Ramos (cell line): ENCODE measurements at regions not wholly inside any gene's neighbourhood (a gene's known extent, or its start where the extent isn't known, plus 50 kb on each side); places are given as distances from the start of the nearest gene placed in this dataset.

Source experiments
- in situ Hi-C: fragments of 300-500 bp; cut with MboI; formaldehyde crosslinking; loops from one replicate; pipeline ENCODE4 v1.14.3; 2022; ENCODE audit warnings: low sequenced_read_pairs; ENCODE audit not compliant: unreplicated experiment

GRCh38 chr13:73738626-73739025, 395.6 kb downstream of the KLF12 start:
- in situ Hi-C loops: no loop called here

- in situ Hi-C loops: no loop called here
Observed at GRCh38 chr13:73737214-73737613, 397.0 kb downstream of the KLF12 start.

GRCh38 chr13:73733706-73734105, 400.5 kb downstream of the KLF12 start:
- in situ Hi-C loops: no loop called here

GRCh38 chr13:73732350-73732749, 401.9 kb downstream of the KLF12 start:
- in situ Hi-C loops: no loop called here

- in situ Hi-C loops: no loop called here
Observed at GRCh38 chr13:73731564-73731963, 402.6 kb downstream of the KLF12 start.

- in situ Hi-C loops: no loop called here
Observed at GRCh38 chr13:73730014-73730413, 404.2 kb downstream of the KLF12 start.

- in situ Hi-C loops: no loop called here
Observed at GRCh38 chr13:73729046-73729445, 405.2 kb downstream of the KLF12 start.

GRCh38 chr13:73722120-73722519, 412.1 kb downstream of the KLF12 start:
- in situ Hi-C loops: no loop called here

GRCh38 chr13:73721571-73721970, 412.6 kb downstream of the KLF12 start:
- in situ Hi-C loops: no loop called here

- in situ Hi-C loops: no loop called here
Observed at GRCh38 chr13:73720216-73720840, 413.9 kb downstream of the KLF12 start.

- in situ Hi-C loops: loop anchor here (10.0 kb wide), 1 partner anchor 903 kb away; no protein-coding TSS in a partner anchor
Observed at GRCh38 chr13:73718246-73718645, 416.0 kb downstream of the KLF12 start.

GRCh38 chr13:73717632-73718031, 416.6 kb downstream of the KLF12 start:
- in situ Hi-C loops: loop anchor here (10.0 kb wide), 1 partner anchor 903 kb away; no protein-coding TSS in a partner anchor

- in situ Hi-C loops: loop anchor here (10.0 kb wide), 1 partner anchor 901 kb away; no protein-coding TSS in a partner anchor
Observed at GRCh38 chr13:73715911-73716510, 418.2 kb downstream of the KLF12 start.

GRCh38 chr13:73715114-73715910, 418.9 kb downstream of the KLF12 start:
- in situ Hi-C loops: loop anchor here (10.0 kb wide), 1 partner anchor 901 kb away; no protein-coding TSS in a partner anchor

GRCh38 chr13:73714522-73714921, 419.7 kb downstream of the KLF12 start:
- in situ Hi-C loops: loop anchor here (10.0 kb wide), 1 partner anchor 900 kb away; no protein-coding TSS in a partner anchor

- in situ Hi-C loops: no loop called here
Observed at GRCh38 chr13:73708393-73708985, 425.7 kb downstream of the KLF12 start.

GRCh38 chr13:73704587-73704986, 429.6 kb downstream of the KLF12 start:
- in situ Hi-C loops: no loop called here

- in situ Hi-C loops: no loop called here
Observed at GRCh38 chr13:73703606-73704005, 430.6 kb downstream of the KLF12 start.

GRCh38 chr13:73702419-73703071, 431.7 kb downstream of the KLF12 start:
- in situ Hi-C loops: no loop called here

GRCh38 chr13:73701160-73701559, 433.0 kb downstream of the KLF12 start:
- in situ Hi-C loops: no loop called here
